A673 (cell line): ENCODE measurements at regions not wholly inside any gene's neighbourhood (a gene's known extent, or its start where the extent isn't known, plus 50 kb on each side); places are given as distances from the start of the nearest gene placed in this dataset.

Experiments
- BruUV-seq: library from RNA; stranded (reverse); fragments of 400-500 nt; replicated peaks from 2 replicates; lab custom pipeline; 2021; lab: Mats Ljungman, UMichigan
- CTCF ChIA-PET: fragments of 300-600 bp; sonication (Branson Sonifier 250); formaldehyde crosslinking; loops from one replicate; lab custom pipeline; 2022; ENCODE audit warnings: antibody characterized with exemption; lab: Charles Lee
- POLR2A ChIA-PET: fragments of 300-600 bp; sonication (Branson Sonifier 250); formaldehyde crosslinking; loops from one replicate; lab custom pipeline; 2022; ENCODE audit warnings: antibody characterized with exemption; ENCODE audit not compliant: low non-redundant PET; lab: Charles Lee
- DNase-seq: peaks from one replicate; pipeline ENCODE4 v3.0.0-alpha.2; 2015; ENCODE audit warnings: low spot score
- H3K27ac ChIP-seq: fragments of 200-600 bp; sonication (generic); 2 replicates; pipeline ENCODE4 v1.5.1; 2016; ENCODE audit warnings: mixed run types, low read depth, mild to moderate bottlenecking, mixed read lengths, antibody characterized with exemption, low read length; ENCODE audit not compliant: poor library complexity, severe bottlenecking
- H3K27me3 ChIP-seq: fragments of 200-600 bp; sonication (generic); replicated peaks from 2 replicates; pipeline ENCODE4 v1.6.1; 2017; ENCODE audit warnings: mixed run types, low read depth, mild to moderate bottlenecking, mixed read lengths, antibody characterized with exemption, low read length; ENCODE audit not compliant: insufficient read depth, poor library complexity
- H3K36me3 ChIP-seq: fragments of 200-600 bp; sonication (generic); 2 replicates; pipeline ENCODE4 v1.6.1; 2016; ENCODE audit warnings: mixed run types, mild to moderate bottlenecking, mixed read lengths, antibody characterized with exemption, low read length; ENCODE audit not compliant: insufficient read depth, poor library complexity, severe bottlenecking
- H3K4me1 ChIP-seq: fragments of 200-600 bp; sonication (generic); 2 replicates; pipeline ENCODE4 v1.6.1; 2017; ENCODE audit warnings: mixed run types, mild to moderate bottlenecking, mixed read lengths, antibody characterized with exemption, low read length; ENCODE audit not compliant: insufficient read depth, poor library complexity, severe bottlenecking
- H3K4me3 ChIP-seq: fragments of 200-600 bp; sonication (generic); 2 replicates; pipeline ENCODE4 v1.5.1; 2016; ENCODE audit warnings: low read depth, mixed run types, mild to moderate bottlenecking, mixed read lengths, low read length; ENCODE audit not compliant: poor library complexity, severe bottlenecking
- H3K9me3 ChIP-seq: fragments of 200-600 bp; sonication (generic); 2 replicates; pipeline ENCODE4 v1.6.1; 2016; ENCODE audit warnings: mixed run types, low read depth, mild to moderate bottlenecking, mixed read lengths, antibody characterized with exemption, low read length; ENCODE audit not compliant: poor library complexity, severe bottlenecking
- CTCF ChIP-seq: fragments of 300-800, 200-600 bp; sonication (generic); conservative IDR thresholded peaks from 2 replicates; pipeline ENCODE4 v1.5.1; 2017; ENCODE audit warnings: low read depth, mild to moderate bottlenecking, antibody characterized with exemption, low read length, moderate library complexity, mixed read lengths
- EZH2 ChIP-seq: fragments of 200-600 bp; sonication (generic); IDR thresholded peaks from 2 replicates; pipeline ENCODE4 v1.6.1; 2017; ENCODE audit warnings: borderline replicate concordance, low read depth, mild to moderate bottlenecking, mixed read lengths, antibody characterized with exemption, low read length; ENCODE audit not compliant: poor library complexity, severe bottlenecking
- intact Hi-C: fragments of 100-400 bp; cut with micrococcal nuclease; formaldehyde crosslinking; loops from one replicate; pipeline ENCODE4 v1.10.0; 2022; ENCODE audit not compliant: unreplicated experiment

- no peaks in the 10 kb centered on the region for H3K27me3 ChIP-seq
- no peak for DNase-seq
- H3K4me1 ChIP-seq, result no peaks in the 10 kb centered on the region
- ChIA-PET POLR2A (no interaction called here), CTCF (no interaction called here)
- BruUV-seq, result no TSS peak
- H3K4me3 ChIP-seq, result no peak overlapping the region
- H3K36me3 ChIP-seq, result no peaks in the 10 kb centered on the region
- H3K27ac ChIP-seq, result no peak overlapping the region
- H3K9me3 ChIP-seq, result no peaks in the 10 kb centered on the region
- intact Hi-C loops, result no loop called here
- TF ChIP-seq EZH2 (no peak), CTCF (no peak)
Observed at GRCh38 chr13:34364633-34365032, 546.7 kb downstream of the RFC3 start.

- Histone ChIP-seq H3K9me3 (no peaks in the 10 kb centered on the region), H3K36me3 (no peaks in the 10 kb centered on the region), H3K27ac (no peak overlapping the region), H3K27me3 (no peaks in the 10 kb centered on the region), H3K4me3 (no peak overlapping the region), H3K4me1 (no peaks in the 10 kb centered on the region)
- DNase-seq, result no peak
- ChIA-PET POLR2A (no interaction called here), CTCF (no interaction called here)
- no peak for TF ChIP-seq EZH2
- TF ChIP-seq CTCF, result no peak
- no TSS peak for BruUV-seq
- intact Hi-C loops, result no loop called here
Observed at GRCh38 chr13:34369931-34370330, 552.0 kb downstream of the RFC3 start.

GRCh38 chr13:34371108-34371507, 553.2 kb downstream of the RFC3 start:
- Histone ChIP-seq H3K9me3 (no peaks in the 10 kb centered on the region), H3K4me3 (no peak overlapping the region), H3K27ac (no peak overlapping the region), H3K4me1 (no peaks in the 10 kb centered on the region), H3K27me3 (no peaks in the 10 kb centered on the region), H3K36me3 (no peaks in the 10 kb centered on the region)
- ChIA-PET CTCF (no interaction called here), POLR2A (no interaction called here)
- no peak for TF ChIP-seq CTCF
- TF ChIP-seq EZH2, result no peak
- DNase-seq, result no peak
- intact Hi-C loops, result no loop called here
- no TSS peak for BruUV-seq
